ENCODE measurements at regions not wholly inside any gene's neighbourhood (a gene's known extent, or its start where the extent isn't known, plus 50 kb on each side); places are given as distances from the start of the nearest gene placed in this dataset.

- H3K9me3 ChIP-seq = no peaks in the 10 kb centered on the region; the same call in 1 of the 2 replicates
- H3K4me1 ChIP-seq = peaks cover 9% of the 10 kb centered on the region
- DNase-seq = no peak
- H3K4me3 ChIP-seq (ENCODE audit: low read depth, low read length) = no peak overlapping the region
- H3K36me3 ChIP-seq = no peaks in the 10 kb centered on the region
- TF ChIP-seq CTCF (IDR thresholded peaks at IDR 0.05; ENCODE audit: low read depth, low read length) = no peak
- no peaks in the 10 kb centered on the region for H3K27me3 ChIP-seq
These were observed 136.6 kb upstream of the SLC38A2 start for GRCh38 chr12:46509135-46509534.

GRCh38 chr12:46508651-46509050 is 136.1 kb upstream of the SLC38A2 start:
- no peak overlapping the region for H3K4me3 ChIP-seq (ENCODE audit: low read depth, low read length)
- H3K36me3 ChIP-seq = no peaks in the 10 kb centered on the region
- no peak for TF ChIP-seq CTCF (IDR thresholded peaks at IDR 0.05; ENCODE audit: low read depth, low read length)
- no peaks in the 10 kb centered on the region; the same call in 1 of the 2 replicates for H3K9me3 ChIP-seq
- H3K27me3 ChIP-seq = no peaks in the 10 kb centered on the region
- peaks cover 9% of the 10 kb centered on the region for H3K4me1 ChIP-seq
- no peak for DNase-seq

- DNase-seq = no peak
- TF ChIP-seq CTCF (IDR thresholded peaks at IDR 0.05; ENCODE audit: low read depth, low read length) = no peak
- no peaks in the 10 kb centered on the region for H3K27me3 ChIP-seq
- H3K4me3 ChIP-seq (ENCODE audit: low read depth, low read length) = no peak overlapping the region
- H3K4me1 ChIP-seq = peaks cover 9% of the 10 kb centered on the region
- H3K36me3 ChIP-seq = no peaks in the 10 kb centered on the region
- no peaks in the 10 kb centered on the region; the same call in 1 of the 2 replicates for H3K9me3 ChIP-seq
These were observed 135.2 kb upstream of the SLC38A2 start for GRCh38 chr12:46507766-46508165.

DNA sequence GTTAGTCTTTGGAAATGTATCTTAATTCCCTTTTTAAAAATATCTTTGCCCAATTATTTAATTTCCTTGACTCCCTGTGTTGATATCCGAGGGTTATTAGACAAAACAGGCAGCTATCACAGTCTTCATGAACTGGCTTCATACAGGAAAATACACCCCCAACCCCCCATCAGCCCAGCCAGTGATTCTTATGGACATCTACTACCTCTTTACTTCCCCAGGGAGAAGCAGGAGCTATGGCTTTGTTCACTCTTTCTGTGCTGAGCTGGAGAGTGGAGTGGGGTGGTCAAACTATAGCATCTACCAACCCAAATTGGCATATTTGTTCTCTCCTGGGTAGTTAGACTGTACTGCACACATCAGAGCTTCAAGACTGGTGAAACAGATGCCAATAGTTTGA is 134.4 kb upstream of the SLC38A2 start:
- peaks cover 9% of the 10 kb centered on the region for H3K4me1 ChIP-seq
- no peaks in the 10 kb centered on the region for H3K27me3 ChIP-seq
- H3K36me3 ChIP-seq = no peaks in the 10 kb centered on the region
- DNase-seq = no peak
- H3K4me3 ChIP-seq (ENCODE audit: low read depth, low read length) = no peak overlapping the region
- no peak for TF ChIP-seq CTCF (IDR thresholded peaks at IDR 0.05; ENCODE audit: low read depth, low read length)
- no peaks in the 10 kb centered on the region; the same call in 1 of the 2 replicates for H3K9me3 ChIP-seq

DNA sequence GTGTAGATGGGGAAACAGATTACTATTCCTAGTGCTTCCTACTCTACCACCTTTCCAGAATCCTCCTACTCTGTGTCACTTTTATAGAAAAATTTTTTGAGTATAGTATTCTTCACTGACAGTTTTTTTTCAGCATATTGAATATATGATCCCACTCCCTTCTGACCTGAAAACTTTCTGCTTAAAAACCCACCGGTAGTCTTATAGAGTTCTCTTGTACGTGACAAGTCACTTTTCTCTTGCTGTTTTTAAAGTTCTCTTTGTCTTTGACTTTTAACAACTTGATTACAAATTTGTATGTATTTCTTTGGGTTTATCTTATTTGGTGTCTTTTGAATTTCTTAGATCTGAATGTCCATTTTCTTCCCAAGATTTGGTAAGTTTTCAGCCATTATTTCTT is 133.6 kb upstream of the SLC38A2 start:
- DNase-seq = no peak
- no peak for TF ChIP-seq CTCF (IDR thresholded peaks at IDR 0.05; ENCODE audit: low read depth, low read length)
- peaks cover 9% of the 10 kb centered on the region for H3K4me1 ChIP-seq
- H3K36me3 ChIP-seq = no peaks in the 10 kb centered on the region
- no peaks in the 10 kb centered on the region for H3K27me3 ChIP-seq
- no peak overlapping the region for H3K4me3 ChIP-seq (ENCODE audit: low read depth, low read length)
- no peaks in the 10 kb centered on the region; the same call in 1 of the 2 replicates for H3K9me3 ChIP-seq

DNA sequence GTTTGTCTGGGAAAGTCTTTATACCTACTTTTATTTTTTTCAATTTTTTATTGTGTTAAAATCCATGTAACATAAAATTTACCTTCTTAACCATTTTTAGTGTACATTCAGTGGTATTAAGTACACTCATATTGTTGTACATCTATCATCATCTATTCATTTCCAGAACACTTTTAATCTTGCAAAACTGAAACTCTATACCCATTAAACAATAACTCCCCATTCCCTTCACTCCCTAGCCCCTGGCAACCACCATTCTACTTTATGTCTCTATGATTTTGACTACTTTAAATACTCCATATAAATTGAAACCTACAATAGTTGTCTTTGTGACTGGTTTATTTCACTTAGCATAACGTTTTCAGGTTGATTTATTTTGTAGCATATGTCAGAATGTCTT is 131.9 kb upstream of the SLC38A2 start:
- no peaks in the 10 kb centered on the region for H3K36me3 ChIP-seq
- H3K9me3 ChIP-seq = no peaks in the 10 kb centered on the region
- H3K27me3 ChIP-seq = no peaks in the 10 kb centered on the region
- no peak overlapping the region for H3K4me3 ChIP-seq (ENCODE audit: low read depth, low read length)
- peaks cover 9% of the 10 kb centered on the region for H3K4me1 ChIP-seq
- no peak for TF ChIP-seq CTCF (IDR thresholded peaks at IDR 0.05; ENCODE audit: low read depth, low read length)
- no peak for DNase-seq
